HG02852 (cell line): ENCODE measurements at regions not wholly inside any gene's neighbourhood (a gene's known extent, or its start where the extent isn't known, plus 50 kb on each side); places are given as distances from the start of the nearest gene placed in this dataset.

Experiments used
- ATAC-seq: cut with Tn5 transposase; IDR thresholded peaks from one replicate; pipeline ENCODE4 v1.9.1; 2021; ENCODE audit warnings: mild to moderate bottlenecking, moderate library complexity; ENCODE audit not compliant: unreplicated experiment

DNA sequence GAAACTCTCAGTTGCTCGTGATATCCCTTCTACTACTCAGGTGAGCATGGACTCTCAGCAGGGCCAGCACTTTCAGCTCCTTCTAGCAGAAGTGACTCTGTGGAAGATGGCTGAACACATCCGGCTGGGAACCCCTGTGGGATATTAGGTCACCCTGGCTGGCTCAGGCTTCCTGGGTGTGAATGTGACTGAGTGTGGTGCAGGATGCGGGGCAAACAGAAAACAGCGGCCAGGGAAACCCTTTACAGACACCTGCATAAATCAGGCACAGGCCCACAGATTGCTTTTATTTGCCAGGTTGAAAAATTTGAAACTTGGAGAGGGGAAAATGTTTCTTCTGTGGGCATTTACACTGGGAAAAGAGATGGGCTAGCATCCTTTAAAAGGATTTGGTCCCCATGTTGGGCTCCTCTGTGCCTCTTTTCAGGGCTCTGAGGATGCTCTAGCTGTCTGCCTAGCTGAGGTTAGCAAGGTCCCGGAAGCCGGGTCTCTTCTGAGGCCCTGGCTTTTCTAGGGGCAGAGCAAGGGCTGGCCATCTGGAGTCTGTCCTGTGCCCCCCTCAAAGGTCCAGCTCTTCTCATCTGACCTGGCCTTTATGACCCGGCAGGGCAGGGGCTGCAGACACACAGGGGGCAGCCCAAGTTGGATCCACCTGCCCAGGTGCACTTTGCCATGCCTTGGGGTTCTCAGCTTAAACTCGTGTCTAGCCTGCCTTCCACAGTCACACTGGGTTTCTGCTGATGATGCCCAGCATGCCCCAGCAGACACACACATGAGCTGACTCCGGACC is 243.0 kb downstream of the SIPA1L2 start:
- no peak for ATAC-seq

- ATAC-seq, result no peak
Observed at GRCh38 chr1:232386294-232386693, 243.6 kb downstream of the SIPA1L2 start.

DNA sequence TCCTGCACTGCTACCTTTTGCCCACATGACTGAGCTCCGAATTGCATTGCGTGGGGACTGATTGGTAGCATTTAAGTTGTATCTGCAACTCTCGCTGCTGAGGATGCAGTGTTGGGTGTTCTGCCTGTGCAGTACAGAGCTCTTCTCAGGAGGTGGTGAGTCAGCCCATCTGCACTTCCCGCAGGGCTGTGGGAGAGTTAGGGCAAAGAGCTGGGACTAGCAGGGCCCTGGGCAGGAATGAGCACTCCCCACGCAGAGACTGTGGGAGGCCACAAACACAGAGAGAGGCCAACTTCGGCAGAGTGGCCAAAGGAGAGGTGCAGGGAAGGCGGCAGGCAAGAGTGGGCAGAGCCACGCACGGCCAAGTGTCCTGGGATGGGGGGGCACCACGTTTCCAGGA is 244.7 kb downstream of the SIPA1L2 start:
- no peak for ATAC-seq

DNA sequence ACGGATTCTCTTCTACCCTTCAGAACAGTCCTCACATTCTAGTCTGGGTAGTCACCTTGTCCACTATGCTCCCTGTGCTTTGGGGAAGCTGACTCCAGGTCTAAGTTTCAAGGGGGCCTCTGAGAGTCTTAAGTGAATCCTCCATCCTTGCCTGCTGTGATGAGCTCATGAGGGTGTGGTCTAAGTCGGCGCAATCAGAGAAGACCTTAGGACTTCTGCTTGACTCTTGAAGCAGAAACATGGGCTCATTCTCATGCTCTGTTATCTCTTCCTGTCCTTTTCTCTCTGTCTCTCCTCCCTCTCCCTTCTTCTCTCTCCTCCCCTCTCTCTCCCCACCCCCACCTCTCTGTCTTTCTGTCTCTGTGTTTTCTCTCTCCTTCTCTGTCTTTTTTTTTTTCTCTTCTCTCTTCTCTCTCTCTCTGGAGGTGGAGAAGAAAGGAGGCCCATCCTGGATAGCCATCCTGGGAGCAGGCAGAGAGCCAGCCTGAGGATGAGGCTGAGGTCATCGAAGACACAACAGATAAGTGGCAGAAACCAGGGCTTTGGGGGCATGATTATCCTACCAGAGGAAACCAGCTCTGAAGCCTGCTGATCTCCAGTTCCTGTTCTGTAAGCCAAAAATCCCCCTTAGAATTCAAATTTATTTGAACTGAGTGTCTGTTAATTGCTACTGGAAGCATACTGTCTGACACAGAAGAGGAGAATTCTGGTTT is 245.6 kb downstream of the SIPA1L2 start:
- no peak for ATAC-seq

DNA sequence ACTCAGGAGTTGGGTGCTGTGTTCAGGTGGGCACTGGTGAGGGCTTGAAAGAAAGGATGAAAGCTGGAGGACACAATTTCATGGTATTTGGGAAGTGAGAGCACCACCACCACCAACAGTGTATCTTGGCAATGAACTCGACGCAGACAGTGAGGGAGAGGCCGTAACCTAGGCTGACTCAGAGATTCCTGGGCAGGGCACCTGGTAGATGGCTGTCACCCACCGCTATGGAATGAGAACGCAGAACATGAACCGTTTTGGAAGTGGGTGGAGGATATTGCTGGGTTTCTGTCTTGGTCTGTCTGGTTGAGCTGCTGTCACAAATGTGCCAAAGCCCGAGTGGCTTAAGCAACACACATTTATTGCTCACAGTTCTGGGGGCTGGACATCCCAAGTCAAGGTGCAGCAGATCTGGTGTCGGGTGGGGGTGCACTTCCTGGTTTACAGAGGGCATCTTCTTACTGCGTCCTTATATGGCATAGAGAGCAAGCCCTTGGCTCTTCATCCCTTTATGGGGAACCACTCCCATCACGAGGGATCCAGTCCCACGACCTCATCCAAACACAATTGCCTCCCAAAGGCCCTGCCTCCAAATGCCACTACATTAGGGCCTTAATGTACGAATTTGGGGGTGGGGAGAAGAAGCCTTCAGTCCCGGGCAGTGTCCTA is 246.3 kb downstream of the SIPA1L2 start:
- no peak for ATAC-seq

- no peak for ATAC-seq
Observed at GRCh38 chr1:232382671-232383070, 247.3 kb downstream of the SIPA1L2 start.

- no peak for ATAC-seq
Observed at GRCh38 chr1:232381394-232382100, 248.4 kb downstream of the SIPA1L2 start.

DNA sequence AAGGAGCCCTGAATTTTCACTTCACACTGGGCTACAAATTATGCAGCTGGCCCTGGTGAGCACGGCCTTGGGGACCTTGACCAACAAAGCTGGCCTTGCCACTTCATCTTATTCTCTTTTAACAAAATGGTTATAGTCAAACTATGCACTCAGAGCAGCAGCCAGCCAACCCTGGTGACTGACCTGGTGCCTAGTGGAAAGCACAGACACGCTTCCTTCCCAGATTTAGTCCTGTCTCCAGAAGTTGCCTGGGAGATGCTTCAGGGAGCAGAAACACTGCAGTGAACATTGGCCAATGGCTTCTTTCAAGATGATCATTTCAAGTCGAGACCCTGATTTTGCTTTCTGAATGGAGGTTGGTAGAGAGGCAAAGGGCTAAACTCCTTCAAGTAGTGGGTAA is 249.3 kb downstream of the SIPA1L2 start:
- no peak for ATAC-seq

DNA sequence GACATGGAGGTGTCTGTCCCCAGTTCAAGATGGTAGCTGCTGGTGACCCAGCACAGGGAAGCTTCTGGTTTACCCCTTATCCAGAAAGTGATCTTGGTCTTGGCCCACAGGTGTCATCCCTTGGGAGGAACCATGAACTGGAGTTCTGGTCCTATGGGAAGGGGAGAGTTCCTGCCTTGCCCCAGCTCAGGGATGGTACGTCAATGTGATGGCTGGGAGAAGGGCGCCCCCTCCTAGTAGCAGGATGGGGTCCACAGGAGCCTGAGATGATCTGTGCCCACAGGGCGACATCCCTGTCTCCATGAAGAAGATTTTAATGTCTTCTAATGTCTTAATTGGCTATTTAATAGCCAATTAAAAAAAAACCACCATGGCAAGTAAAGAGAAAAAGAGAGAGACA is 249.8 kb downstream of the SIPA1L2 start:
- ATAC-seq, result no peak

- ATAC-seq, result no peak
Observed at GRCh38 chr1:232379063-232379434, 250.9 kb downstream of the SIPA1L2 start.

GRCh38 chr1:232378266-232379062 is 251.5 kb downstream of the SIPA1L2 start:
- ATAC-seq, result no peak

GRCh38 chr1:232377494-232377770 is 252.5 kb downstream of the SIPA1L2 start:
- ATAC-seq, result no peak

- no peak for ATAC-seq
Observed at GRCh38 chr1:232376632-232377493, 253.1 kb downstream of the SIPA1L2 start.

GRCh38 chr1:232372841-232373440 is 257.0 kb downstream of the SIPA1L2 start:
- ATAC-seq, result no peak

DNA sequence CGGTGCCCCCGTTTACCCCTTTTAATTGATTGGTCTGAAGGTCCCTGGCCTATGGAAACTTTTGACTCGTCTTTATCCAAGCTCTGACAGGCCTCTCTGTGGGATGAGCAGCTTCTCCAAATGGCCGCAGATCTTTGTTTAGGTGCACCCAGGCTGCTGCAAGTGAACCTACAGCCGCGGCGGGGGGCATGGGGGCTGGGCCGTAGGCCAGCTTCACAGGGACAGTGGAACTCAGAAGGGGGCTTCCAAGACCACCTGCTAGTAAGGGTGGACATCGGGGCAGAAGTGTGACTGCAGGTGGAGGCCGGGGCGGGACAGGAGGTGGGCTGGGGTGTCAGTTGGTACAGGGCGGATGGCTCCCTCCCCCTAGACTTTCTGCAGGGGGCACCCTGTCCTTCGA is 257.5 kb downstream of the SIPA1L2 start:
- no peak for ATAC-seq

- ATAC-seq, result no peak
Observed at GRCh38 chr1:232369451-232370296, 260.3 kb downstream of the SIPA1L2 start.

DNA sequence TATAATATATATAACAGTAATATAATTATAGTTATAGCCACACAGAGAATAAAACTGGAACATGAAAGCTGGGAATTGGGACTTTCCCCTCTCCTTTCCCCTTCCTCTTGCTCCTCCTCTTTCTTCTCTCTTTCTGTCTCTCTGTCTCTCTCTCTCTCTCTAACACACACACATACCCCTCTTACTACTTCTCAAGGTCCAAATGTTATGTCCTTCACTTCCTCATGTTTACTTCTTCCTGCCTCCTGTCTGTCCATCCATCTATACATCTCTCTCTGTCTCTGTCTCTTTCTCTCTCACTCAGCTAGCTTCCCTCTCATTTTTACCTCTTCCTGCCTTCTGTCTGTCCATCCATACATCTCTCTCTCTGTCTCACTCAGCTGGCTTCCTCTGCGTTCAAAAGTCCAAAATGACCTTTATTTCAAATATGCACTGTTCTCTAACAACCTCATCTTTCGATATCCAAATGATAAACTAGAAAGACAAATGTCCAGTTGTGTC is 261.1 kb downstream of the SIPA1L2 start:
- ATAC-seq, result no peak

DNA sequence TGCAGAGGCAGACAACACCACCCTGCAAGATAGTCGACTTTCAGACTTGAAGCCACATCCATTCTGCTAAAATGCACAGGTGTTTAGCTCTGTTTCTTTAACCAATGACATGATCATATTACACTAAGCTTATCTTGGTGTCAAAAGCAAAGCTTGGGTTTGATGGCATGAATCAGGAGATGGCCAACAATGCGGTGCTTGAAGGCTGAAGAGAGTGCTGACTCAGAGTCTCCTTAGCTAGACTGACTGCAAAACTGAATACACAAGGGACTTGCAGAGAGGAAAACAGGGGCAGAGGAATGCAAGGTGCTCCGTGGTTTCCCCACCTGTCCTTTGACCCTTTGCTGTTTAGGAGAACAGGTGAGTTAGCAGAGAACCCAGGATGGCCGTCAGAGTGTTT is 262.6 kb downstream of the SIPA1L2 start:
- no peak for ATAC-seq
